ENCODE measurements at regions not wholly inside any gene's neighbourhood (a gene's known extent, or its start where the extent isn't known, plus 50 kb on each side); places are given as distances from the start of the nearest gene placed in this dataset.

DNA sequence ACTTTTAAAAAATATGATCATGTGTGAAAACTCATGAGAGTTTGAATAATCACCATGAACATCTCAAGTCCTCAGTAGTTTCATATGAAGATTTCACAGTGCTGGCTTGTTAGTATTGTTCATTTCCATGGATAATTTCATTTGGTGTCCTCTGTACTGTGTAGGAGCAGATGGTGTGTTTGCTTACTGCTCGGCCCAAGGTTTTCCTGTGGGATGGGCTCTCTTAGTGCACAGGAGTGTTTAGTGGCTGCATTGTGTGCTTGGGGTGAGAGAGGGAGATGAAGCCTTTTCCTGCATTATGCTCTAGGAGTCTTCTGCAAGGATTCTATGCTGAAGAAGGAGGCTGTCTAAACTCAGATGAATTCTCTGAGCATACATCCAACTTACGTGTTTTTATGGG lies 270.6 kb downstream of the SOCS6 start:
- DNase-seq (no peak), ATAC-seq (no peak)
- no peak overlapping the region for H3K27ac ChIP-seq
- H3K27me3 ChIP-seq (ENCODE audit: low read depth): no peaks in the 10 kb centered on the region
- TF ChIP-seq CTCF (IDR thresholded peaks at IDR 0.05): no peak
- H3K9me3 ChIP-seq: no peaks in the 10 kb centered on the region
- no peaks in the 10 kb centered on the region for H3K4me1 ChIP-seq
- H3K4me3 ChIP-seq: no peak overlapping the region
- intact Hi-C loops (cut with DNase I): no loop called here
- H3K36me3 ChIP-seq: no peaks in the 10 kb centered on the region

- DNase-seq: no peak
Observed at GRCh38 chr18:70558371-70558770, 269.5 kb downstream of the SOCS6 start.

GRCh38 chr18:70554854-70555445 lies 266.1 kb downstream of the SOCS6 start:
- intact Hi-C loops (cut with DNase I): no loop called here
- Histone ChIP-seq H3K27ac (no peak overlapping the region), H3K4me3 (no peak overlapping the region), H3K9me3 (no peaks in the 10 kb centered on the region), H3K27me3 (ENCODE audit: low read depth) (no peaks in the 10 kb centered on the region), H3K4me1 (no peaks in the 10 kb centered on the region), H3K36me3 (no peaks in the 10 kb centered on the region)
- DNase-seq: no peak
- no peak for ATAC-seq
- TF ChIP-seq CTCF (IDR thresholded peaks at IDR 0.05): no peak

More at GRCh38 chr18:70558371-70558770, 269.5 kb downstream of the SOCS6 start:
- Histone ChIP-seq H3K9me3 (no peaks in the 10 kb centered on the region), H3K27ac (no peak overlapping the region), H3K4me3 (no peak overlapping the region), H3K36me3 (no peaks in the 10 kb centered on the region), H3K4me1 (no peaks in the 10 kb centered on the region), H3K27me3 (ENCODE audit: low read depth) (no peaks in the 10 kb centered on the region)
- no peak for TF ChIP-seq CTCF (IDR thresholded peaks at IDR 0.05)
- no peak for ATAC-seq
- intact Hi-C loops (cut with DNase I): no loop called here

- no peak overlapping the region for H3K27ac ChIP-seq
- no peak for ATAC-seq
- H3K4me3 ChIP-seq: no peak overlapping the region
- no peaks in the 10 kb centered on the region for H3K36me3 ChIP-seq
- no peaks in the 10 kb centered on the region for H3K9me3 ChIP-seq
- DNase-seq: no peak
- intact Hi-C loops (cut with DNase I): no loop called here
- TF ChIP-seq CTCF (IDR thresholded peaks at IDR 0.05): no peak
- H3K27me3 ChIP-seq (ENCODE audit: low read depth): no peaks in the 10 kb centered on the region
- no peaks in the 10 kb centered on the region for H3K4me1 ChIP-seq
Observed at GRCh38 chr18:70553936-70554260, 265.1 kb downstream of the SOCS6 start.

DNA sequence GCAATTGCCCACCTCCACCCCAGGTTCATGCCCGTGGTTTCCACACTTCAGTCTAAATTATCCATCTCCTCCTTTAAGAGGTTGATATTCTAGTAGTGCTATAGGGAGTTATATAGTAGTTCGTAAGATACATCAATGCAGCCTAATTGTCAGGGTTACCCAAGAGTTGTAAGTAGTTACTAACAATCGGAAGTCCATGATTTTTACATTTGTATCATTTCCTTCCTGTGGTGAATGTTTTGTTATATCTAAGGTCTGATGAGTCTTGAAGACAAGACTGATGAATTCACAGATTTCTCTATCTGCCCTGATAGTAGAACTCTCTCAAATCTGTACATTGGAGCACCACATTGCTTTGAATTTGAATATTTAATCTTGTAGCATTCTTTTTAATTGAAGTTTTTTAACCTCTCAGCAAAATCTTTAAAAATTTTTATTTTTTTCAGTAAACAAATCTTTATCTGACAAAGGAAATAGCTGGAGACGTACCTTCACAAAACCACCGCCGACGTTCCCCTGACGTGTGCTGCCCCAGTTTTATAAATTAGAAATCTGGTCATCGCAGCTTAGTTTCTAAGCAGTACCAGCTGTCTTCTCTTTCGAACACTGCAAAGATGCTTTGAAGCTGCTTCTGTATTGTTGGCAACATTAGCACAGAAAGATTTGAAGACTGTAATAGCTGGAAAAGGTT lies 264.5 kb downstream of the SOCS6 start:
- Histone ChIP-seq H3K36me3 (no peaks in the 10 kb centered on the region), H3K4me1 (no peaks in the 10 kb centered on the region), H3K27ac (no peak overlapping the region), H3K4me3 (no peak overlapping the region), H3K27me3 (ENCODE audit: low read depth) (no peaks in the 10 kb centered on the region), H3K9me3 (no peaks in the 10 kb centered on the region)
- no peak for TF ChIP-seq CTCF (IDR thresholded peaks at IDR 0.05)
- intact Hi-C loops (cut with DNase I): no loop called here
- DNase-seq (no peak), ATAC-seq (no peak)

Measured in lower lobe of right lung (tissue), 2 donors.